ENCODE measurements at regions not wholly inside any gene's neighbourhood (a gene's known extent, or its start where the extent isn't known, plus 50 kb on each side); places are given as distances from the start of the nearest gene placed in this dataset.
A peak's percentile ranks its signal among the peaks of the same experiment; 100 is the strongest.

DNA sequence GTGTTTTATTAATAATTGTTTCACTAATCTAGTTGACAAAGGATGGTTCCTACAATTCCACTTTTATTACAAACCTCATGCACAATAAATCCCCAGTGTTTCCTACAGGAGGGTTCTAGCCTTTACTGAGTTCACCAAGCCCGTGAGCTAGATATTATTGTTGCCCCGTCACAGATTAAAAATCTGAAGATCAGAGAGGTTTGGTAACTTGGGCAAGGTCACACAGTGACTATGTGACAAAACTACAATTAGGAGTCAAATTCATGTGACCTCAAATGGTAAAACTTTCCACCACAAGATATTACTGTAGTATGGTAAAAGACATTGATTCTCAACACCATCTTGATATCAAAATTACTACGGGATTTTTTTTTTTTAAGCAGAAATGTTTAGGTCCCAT is 124.6 kb downstream of the BTC start:
- DNase-seq (ENCODE audit: low read depth), result no peak
- TF ChIP-seq, protein P1, sequence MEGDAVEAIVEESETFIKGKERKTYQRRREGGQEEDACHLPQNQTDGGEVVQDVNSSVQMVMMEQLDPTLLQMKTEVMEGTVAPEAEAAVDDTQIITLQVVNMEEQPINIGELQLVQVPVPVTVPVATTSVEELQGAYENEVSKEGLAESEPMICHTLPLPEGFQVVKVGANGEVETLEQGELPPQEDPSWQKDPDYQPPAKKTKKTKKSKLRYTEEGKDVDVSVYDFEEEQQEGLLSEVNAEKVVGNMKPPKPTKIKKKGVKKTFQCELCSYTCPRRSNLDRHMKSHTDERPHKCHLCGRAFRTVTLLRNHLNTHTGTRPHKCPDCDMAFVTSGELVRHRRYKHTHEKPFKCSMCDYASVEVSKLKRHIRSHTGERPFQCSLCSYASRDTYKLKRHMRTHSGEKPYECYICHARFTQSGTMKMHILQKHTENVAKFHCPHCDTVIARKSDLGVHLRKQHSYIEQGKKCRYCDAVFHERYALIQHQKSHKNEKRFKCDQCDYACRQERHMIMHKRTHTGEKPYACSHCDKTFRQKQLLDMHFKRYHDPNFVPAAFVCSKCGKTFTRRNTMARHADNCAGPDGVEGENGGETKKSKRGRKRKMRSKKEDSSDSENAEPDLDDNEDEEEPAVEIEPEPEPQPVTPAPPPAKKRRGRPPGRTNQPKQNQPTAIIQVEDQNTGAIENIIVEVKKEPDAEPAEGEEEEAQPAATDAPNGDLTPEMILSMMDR (IDR thresholded peaks at IDR 0.05; ENCODE audit: low read depth, low read length, missing control alignments), result no peak
- H3K4me3 ChIP-seq (ENCODE audit: low read depth, low read length), result no peak overlapping the region

- no peak for DNase-seq (ENCODE audit: low read depth)
- TF ChIP-seq, protein P1 (IDR thresholded peaks at IDR 0.05; ENCODE audit: low read depth, low read length, missing control alignments), result no peak
- H3K4me3 ChIP-seq (ENCODE audit: low read depth, low read length), result no peak overlapping the region
Measured at GRCh38 chr4:74670583-74670982, 123.7 kb downstream of the BTC start.

- H3K4me3 ChIP-seq (ENCODE audit: low read depth, low read length), result no peak overlapping the region
- TF ChIP-seq, protein P1 (IDR thresholded peaks at IDR 0.05; ENCODE audit: low read depth, low read length, missing control alignments), result peak; percentile 14
- no peak for DNase-seq (ENCODE audit: low read depth)
Measured at GRCh38 chr4:74671080-74671698, 123.1 kb downstream of the BTC start.

GRCh38 chr4:74674750-74675149 is 119.6 kb downstream of the BTC start:
- TF ChIP-seq, protein P1 (IDR thresholded peaks at IDR 0.05; ENCODE audit: low read depth, low read length, missing control alignments), result no peak
- no peak for DNase-seq (ENCODE audit: low read depth)
- no peak overlapping the region for H3K4me3 ChIP-seq (ENCODE audit: low read depth, low read length)

- TF ChIP-seq, protein P1 (IDR thresholded peaks at IDR 0.05; ENCODE audit: low read depth, low read length, missing control alignments), result peak; percentile 71
- no peak overlapping the region for H3K4me3 ChIP-seq (ENCODE audit: low read depth, low read length)
- DNase-seq (ENCODE audit: low read depth), result peak; percentile 18
Measured at GRCh38 chr4:74675673-74676279, 118.5 kb downstream of the BTC start.

- H3K4me3 ChIP-seq (ENCODE audit: low read depth, low read length), result no peak overlapping the region
- TF ChIP-seq, protein P1 (IDR thresholded peaks at IDR 0.05; ENCODE audit: low read depth, low read length, missing control alignments), result no peak
- no peak for DNase-seq (ENCODE audit: low read depth)
Measured at GRCh38 chr4:74682567-74683359, 111.6 kb downstream of the BTC start.
